ENCODE measurements at regions not wholly inside any gene's neighbourhood (a gene's known extent, or its start where the extent isn't known, plus 50 kb on each side); places are given as distances from the start of the nearest gene placed in this dataset.

DNA sequence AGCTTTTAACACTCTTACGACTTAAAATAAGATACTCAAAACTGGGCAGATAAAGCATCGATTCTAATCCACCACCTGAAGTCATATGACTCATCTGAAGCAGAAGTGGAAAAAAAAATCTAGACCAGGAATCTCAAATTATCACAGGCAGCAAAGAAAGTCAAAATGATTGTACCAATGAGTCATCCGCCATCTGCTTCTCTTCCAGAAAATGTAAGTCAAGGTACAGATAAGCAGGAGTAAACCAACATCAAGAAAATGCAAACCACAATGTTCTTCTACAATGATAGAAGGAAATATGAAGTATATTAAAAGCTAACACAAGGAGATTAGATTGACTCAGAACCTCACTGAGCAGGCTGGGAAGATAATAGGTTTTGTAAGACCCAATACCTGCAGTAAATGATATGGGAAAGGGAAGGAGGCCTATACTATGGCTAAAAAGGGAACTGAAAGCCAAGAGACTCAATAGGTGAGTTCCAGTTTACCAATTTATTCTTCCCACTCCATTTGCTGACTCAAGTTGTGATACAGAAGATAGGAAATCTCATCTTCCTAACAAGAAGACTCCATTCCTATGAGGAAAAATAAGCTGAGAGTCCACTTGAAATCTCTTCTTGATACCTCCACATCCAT is 88.4 kb upstream of the TET2 start:
- ChIA-PET POLR2A (interaction anchor here (0.6 to 0.7 kb wide), 2 partner anchors 88 to 1791 kb away, joined by 3 read pairs; partner anchors contain the start of gene TET2), CTCF (no interaction called here)
- no peak overlapping the region for H3K4me3 ChIP-seq (ENCODE audit: low read depth, low read length)
- DNase-seq (ENCODE audit: low read depth, low spot score), result no peak
- TF ChIP-seq, protein P1, sequence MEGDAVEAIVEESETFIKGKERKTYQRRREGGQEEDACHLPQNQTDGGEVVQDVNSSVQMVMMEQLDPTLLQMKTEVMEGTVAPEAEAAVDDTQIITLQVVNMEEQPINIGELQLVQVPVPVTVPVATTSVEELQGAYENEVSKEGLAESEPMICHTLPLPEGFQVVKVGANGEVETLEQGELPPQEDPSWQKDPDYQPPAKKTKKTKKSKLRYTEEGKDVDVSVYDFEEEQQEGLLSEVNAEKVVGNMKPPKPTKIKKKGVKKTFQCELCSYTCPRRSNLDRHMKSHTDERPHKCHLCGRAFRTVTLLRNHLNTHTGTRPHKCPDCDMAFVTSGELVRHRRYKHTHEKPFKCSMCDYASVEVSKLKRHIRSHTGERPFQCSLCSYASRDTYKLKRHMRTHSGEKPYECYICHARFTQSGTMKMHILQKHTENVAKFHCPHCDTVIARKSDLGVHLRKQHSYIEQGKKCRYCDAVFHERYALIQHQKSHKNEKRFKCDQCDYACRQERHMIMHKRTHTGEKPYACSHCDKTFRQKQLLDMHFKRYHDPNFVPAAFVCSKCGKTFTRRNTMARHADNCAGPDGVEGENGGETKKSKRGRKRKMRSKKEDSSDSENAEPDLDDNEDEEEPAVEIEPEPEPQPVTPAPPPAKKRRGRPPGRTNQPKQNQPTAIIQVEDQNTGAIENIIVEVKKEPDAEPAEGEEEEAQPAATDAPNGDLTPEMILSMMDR (IDR thresholded peaks at IDR 0.05; ENCODE audit: insufficient read depth, low read length, missing control alignments), result no peak

GRCh38 chr4:105059337-105059736 is 87.3 kb upstream of the TET2 start:
- no peak overlapping the region for H3K4me3 ChIP-seq (ENCODE audit: low read depth, low read length)
- no peak for DNase-seq (ENCODE audit: low read depth, low spot score)
- TF ChIP-seq, protein P1 (IDR thresholded peaks at IDR 0.05; ENCODE audit: insufficient read depth, low read length, missing control alignments), result no peak
- POLR2A ChIA-PET, result no interaction called here
- CTCF ChIA-PET, result no interaction called here

- POLR2A ChIA-PET, result no interaction called here
- DNase-seq (ENCODE audit: low read depth, low spot score), result no peak
- TF ChIP-seq, protein P1 (IDR thresholded peaks at IDR 0.05; ENCODE audit: insufficient read depth, low read length, missing control alignments), result no peak
- no peak overlapping the region for H3K4me3 ChIP-seq (ENCODE audit: low read depth, low read length)
- CTCF ChIA-PET, result no interaction called here
Measured at GRCh38 chr4:105060628-105061027, 86.0 kb upstream of the TET2 start.

DNA sequence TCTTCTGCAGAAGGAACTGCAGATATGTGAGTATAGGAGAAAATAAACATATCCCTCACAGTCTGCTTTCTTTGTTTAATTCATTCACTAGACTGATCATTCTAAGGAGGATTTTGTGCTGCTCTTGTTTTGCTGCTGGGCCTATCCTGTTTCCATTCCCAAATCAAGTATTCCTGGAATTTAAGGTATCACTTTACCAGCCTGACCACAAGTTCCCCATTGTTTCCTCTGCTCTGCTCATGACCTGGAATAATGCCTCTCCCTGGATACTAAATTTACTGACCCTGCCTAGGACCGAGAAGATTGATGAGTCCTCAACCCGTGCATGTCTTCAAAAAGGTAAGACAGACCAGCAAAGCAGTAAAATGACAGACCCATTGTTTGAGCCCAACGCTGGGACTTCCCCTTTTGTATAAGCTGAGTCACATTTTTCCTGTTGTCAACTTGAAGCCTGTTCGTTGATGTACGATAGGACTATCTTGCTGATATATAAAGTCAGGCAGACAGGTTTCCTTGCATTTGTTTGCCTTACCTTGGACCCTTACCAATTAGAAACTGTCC is 85.5 kb upstream of the TET2 start:
- TF ChIP-seq, protein P1 (IDR thresholded peaks at IDR 0.05; ENCODE audit: insufficient read depth, low read length, missing control alignments), result no peak
- no peak for DNase-seq (ENCODE audit: low read depth, low spot score)
- POLR2A ChIA-PET, result no interaction called here
- no peak overlapping the region for H3K4me3 ChIP-seq (ENCODE audit: low read depth, low read length)
- CTCF ChIA-PET, result no interaction called here

DNA sequence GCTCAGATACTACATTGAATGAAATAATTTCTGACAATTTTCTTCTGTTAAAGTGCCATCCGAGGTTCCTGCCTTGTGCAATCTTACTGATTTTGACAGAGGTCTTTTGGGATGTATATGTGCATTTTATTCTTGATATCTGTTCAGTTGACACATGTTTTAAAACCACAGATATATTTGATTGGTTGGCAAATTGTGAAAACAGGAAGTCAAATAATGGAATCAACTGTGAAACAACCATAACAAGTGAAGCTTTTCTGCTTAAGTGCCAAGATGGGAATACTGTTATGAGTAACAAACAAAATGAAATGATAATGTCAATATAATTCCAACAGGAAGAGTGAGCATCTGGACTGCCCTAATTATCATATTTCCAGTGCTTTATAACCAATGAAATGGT is 84.9 kb upstream of the TET2 start:
- ChIA-PET CTCF (no interaction called here), POLR2A (no interaction called here)
- no peak for DNase-seq (ENCODE audit: low read depth, low spot score)
- TF ChIP-seq, protein P1 (IDR thresholded peaks at IDR 0.05; ENCODE audit: insufficient read depth, low read length, missing control alignments), result no peak
- no peak overlapping the region for H3K4me3 ChIP-seq (ENCODE audit: low read depth, low read length)

- ChIA-PET POLR2A (no interaction called here), CTCF (interaction anchor here (1.3 kb wide), 1 partner anchor 407 kb away, joined by 6 read pairs; the partner anchor contains the start of gene PPA2)
- no peak for DNase-seq (ENCODE audit: low read depth, low spot score)
- H3K4me3 ChIP-seq (ENCODE audit: low read depth, low read length), result no peak overlapping the region
- TF ChIP-seq, protein P1 (IDR thresholded peaks at IDR 0.05; ENCODE audit: insufficient read depth, low read length, missing control alignments), result no peak
Measured at GRCh38 chr4:105066401-105066800, 80.3 kb upstream of the TET2 start.
